ENCODE measurements at regions not wholly inside any gene's neighbourhood (a gene's known extent, or its start where the extent isn't known, plus 50 kb on each side); places are given as distances from the start of the nearest gene placed in this dataset.
"Not testable (repeated sequence)": the region's sequence is repeated elsewhere in the genome, so short reads cannot be mapped to it uniquely, and the experiment has no call there.

GRCh38 chr21:9752028-9752427, 769.4 kb upstream of the TPTE start:
- TF ChIP-seq, protein P1, sequence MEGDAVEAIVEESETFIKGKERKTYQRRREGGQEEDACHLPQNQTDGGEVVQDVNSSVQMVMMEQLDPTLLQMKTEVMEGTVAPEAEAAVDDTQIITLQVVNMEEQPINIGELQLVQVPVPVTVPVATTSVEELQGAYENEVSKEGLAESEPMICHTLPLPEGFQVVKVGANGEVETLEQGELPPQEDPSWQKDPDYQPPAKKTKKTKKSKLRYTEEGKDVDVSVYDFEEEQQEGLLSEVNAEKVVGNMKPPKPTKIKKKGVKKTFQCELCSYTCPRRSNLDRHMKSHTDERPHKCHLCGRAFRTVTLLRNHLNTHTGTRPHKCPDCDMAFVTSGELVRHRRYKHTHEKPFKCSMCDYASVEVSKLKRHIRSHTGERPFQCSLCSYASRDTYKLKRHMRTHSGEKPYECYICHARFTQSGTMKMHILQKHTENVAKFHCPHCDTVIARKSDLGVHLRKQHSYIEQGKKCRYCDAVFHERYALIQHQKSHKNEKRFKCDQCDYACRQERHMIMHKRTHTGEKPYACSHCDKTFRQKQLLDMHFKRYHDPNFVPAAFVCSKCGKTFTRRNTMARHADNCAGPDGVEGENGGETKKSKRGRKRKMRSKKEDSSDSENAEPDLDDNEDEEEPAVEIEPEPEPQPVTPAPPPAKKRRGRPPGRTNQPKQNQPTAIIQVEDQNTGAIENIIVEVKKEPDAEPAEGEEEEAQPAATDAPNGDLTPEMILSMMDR (IDR thresholded peaks at IDR 0.05): not testable (repeated sequence)
- not testable (repeated sequence) for TF ChIP-seq POLR2A (IDR thresholded peaks at IDR 0.05)

Data from thyroid gland (tissue), 4 donors.